NB4 (cell line): ENCODE measurements at regions not wholly inside any gene's neighbourhood (a gene's known extent, or its start where the extent isn't known, plus 50 kb on each side); places are given as distances from the start of the nearest gene placed in this dataset.

ENCODE experiments used
- CTCF ChIP-seq: IDR thresholded peaks from one replicate; pipeline ENCODE4 v1.5.1; 2012; ENCODE audit warnings: low read depth, low read length
- MAX ChIP-seq: IDR thresholded peaks from 2 replicates; pipeline ENCODE4 v1.6.1; 2011; ENCODE audit warnings: low read depth, low read length
- MYC ChIP-seq: IDR thresholded peaks from 2 replicates; pipeline ENCODE4 v1.6.1; 2011; ENCODE audit warnings: low read depth, low read length
- POLR2A ChIP-seq: IDR thresholded peaks from 2 replicates; pipeline ENCODE4 v1.6.1; 2011; ENCODE audit warnings: mild to moderate bottlenecking; ENCODE audit not compliant: insufficient read length; ENCODE audit errors: extremely low read depth

GRCh38 chr21:41055266-41055665, 112.7 kb upstream of the BACE2 start:
- no peak for TF ChIP-seq POLR2A
- no peak for TF ChIP-seq CTCF
- TF ChIP-seq MAX = no peak
- TF ChIP-seq MYC = no peak
